ENCODE measurements at regions not wholly inside any gene's neighbourhood (a gene's known extent, or its start where the extent isn't known, plus 50 kb on each side); places are given as distances from the start of the nearest gene placed in this dataset.
A peak's percentile ranks its signal among the peaks of the same experiment; 100 is the strongest.

- peaks cover 4% of the 10 kb centered on the region for H3K27me3 Mint-ChIP-seq
- H3K9me3 Mint-ChIP-seq = no peaks in the 10 kb centered on the region
- POLR2A ChIA-PET = no interaction called here
- no peak overlapping the region for H3K4me3 Mint-ChIP-seq
- no peaks in the 10 kb centered on the region for H3K36me3 Mint-ChIP-seq (ENCODE audit: low read depth)
- no peaks in the 10 kb centered on the region for H3K4me1 Mint-ChIP-seq
- CTCF ChIA-PET = no interaction called here
- DNase-seq = no peak
- H3K27ac Mint-ChIP-seq = no peak overlapping the region
These were observed 141.4 kb upstream of the NMUR2 start for GRCh38 chr5:152546493-152546892.

- Mint-ChIP-seq H3K27ac (no peak overlapping the region), H3K36me3 (ENCODE audit: low read depth) (no peaks in the 10 kb centered on the region), H3K27me3 (peaks cover 4% of the 10 kb centered on the region), H3K4me1 (no peaks in the 10 kb centered on the region), H3K9me3 (no peaks in the 10 kb centered on the region), H3K4me3 (no peak overlapping the region)
- no peak for DNase-seq
- CTCF ChIA-PET = no interaction called here
- POLR2A ChIA-PET = no interaction called here
These were observed 142.1 kb upstream of the NMUR2 start for GRCh38 chr5:152547202-152547601.

DNA sequence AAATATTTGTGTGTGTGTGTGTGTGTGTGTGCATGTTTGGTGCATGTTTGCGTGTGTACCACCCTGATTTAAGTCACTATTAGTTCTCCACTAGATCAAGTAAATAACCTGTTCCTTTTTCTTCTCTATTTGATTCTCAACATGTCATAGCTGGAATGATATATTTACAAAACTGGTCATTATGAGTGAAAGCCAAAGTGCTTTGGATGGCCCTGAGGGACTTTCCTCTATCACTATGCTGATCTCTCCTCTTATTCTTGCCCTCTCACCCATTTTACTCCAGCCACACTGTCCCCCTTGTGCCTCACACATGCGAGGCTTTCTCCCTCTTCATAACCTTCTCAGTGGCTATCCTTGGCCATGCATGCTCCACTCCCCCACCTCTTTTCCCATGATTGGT, 144.6 kb upstream of the NMUR2 start:
- ChIA-PET CTCF (interaction anchor here (0.6 kb wide), 1 partner anchor 11 kb away, joined by 3 read pairs; no protein-coding TSS in a partner anchor), POLR2A (no interaction called here)
- no peaks in the 10 kb centered on the region for H3K9me3 Mint-ChIP-seq
- no peak overlapping the region for H3K27ac Mint-ChIP-seq
- H3K27me3 Mint-ChIP-seq = no peaks in the 10 kb centered on the region
- H3K4me1 Mint-ChIP-seq = no peaks in the 10 kb centered on the region
- no peak overlapping the region for H3K4me3 Mint-ChIP-seq
- no peak for DNase-seq
- no peaks in the 10 kb centered on the region for H3K36me3 Mint-ChIP-seq (ENCODE audit: low read depth)

- H3K36me3 Mint-ChIP-seq (ENCODE audit: low read depth) = no peaks in the 10 kb centered on the region
- ChIA-PET POLR2A (no interaction called here), CTCF (no interaction called here)
- H3K4me3 Mint-ChIP-seq = no peak overlapping the region
- no peaks in the 10 kb centered on the region for H3K27me3 Mint-ChIP-seq
- H3K9me3 Mint-ChIP-seq = no peaks in the 10 kb centered on the region
- H3K27ac Mint-ChIP-seq = no peak overlapping the region
- no peak for DNase-seq
- no peaks in the 10 kb centered on the region for H3K4me1 Mint-ChIP-seq
These were observed 146.0 kb upstream of the NMUR2 start for GRCh38 chr5:152551061-152551460.

DNA sequence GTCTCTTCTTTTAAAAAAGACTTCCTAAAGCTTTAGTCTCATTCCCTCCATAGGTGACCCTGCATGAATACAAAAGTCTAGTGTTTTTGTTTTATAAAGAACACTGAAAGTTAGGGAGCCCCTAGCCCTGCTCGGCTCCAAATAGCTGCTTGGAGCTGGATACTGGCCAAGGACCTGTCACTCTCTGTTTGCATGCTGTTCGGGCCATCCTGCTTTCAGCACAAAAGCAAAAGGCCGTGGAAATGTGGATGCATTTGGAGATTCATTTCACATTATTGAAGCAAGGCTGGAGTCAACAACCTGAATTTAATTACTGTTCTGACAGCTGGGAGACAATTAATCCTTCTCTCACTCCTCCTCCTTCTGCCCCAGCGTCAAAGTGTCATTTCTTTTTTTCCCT, 151.7 kb upstream of the NMUR2 start:
- no peak for DNase-seq
- H3K27me3 Mint-ChIP-seq = no peaks in the 10 kb centered on the region
- no peak overlapping the region for H3K4me3 Mint-ChIP-seq
- ChIA-PET CTCF (no interaction called here), POLR2A (no interaction called here)
- no peaks in the 10 kb centered on the region for H3K36me3 Mint-ChIP-seq (ENCODE audit: low read depth)
- H3K4me1 Mint-ChIP-seq = no peaks in the 10 kb centered on the region
- H3K9me3 Mint-ChIP-seq = no peaks in the 10 kb centered on the region
- no peak overlapping the region for H3K27ac Mint-ChIP-seq

- Mint-ChIP-seq H3K27me3 (no peaks in the 10 kb centered on the region), H3K36me3 (ENCODE audit: low read depth) (no peaks in the 10 kb centered on the region), H3K4me1 (no peaks in the 10 kb centered on the region), H3K4me3 (no peak overlapping the region), H3K9me3 (no peaks in the 10 kb centered on the region), H3K27ac (no peak overlapping the region)
- POLR2A ChIA-PET = no interaction called here
- CTCF ChIA-PET = interaction anchor here (0.8 to 1.6 kb wide), 6 partner anchors 10 to 1407 kb away, joined by 3 to 9 read pairs (median 3); no protein-coding TSS in a partner anchor
- peak; percentile 45 for DNase-seq
These were observed 155.5 kb upstream of the NMUR2 start for GRCh38 chr5:152560512-152561137.

DNA sequence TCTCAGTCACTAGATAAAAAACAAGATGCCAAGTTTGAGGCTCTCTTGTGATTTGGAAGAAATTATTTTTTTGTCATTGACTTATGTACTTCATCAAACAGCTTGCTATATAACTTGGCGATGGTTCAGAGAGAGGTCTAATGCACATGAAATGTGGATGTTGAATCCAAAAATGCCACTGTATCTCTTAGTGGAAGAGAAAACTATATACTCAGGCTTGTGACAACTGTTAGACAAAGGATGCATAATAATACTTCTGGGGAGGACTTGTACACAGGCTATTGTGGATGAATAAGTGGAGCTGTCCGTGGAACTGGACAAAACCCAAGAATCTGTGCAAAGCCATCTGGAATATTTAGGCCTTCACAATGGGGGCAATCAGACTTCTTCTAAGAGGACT, 162.9 kb upstream of the NMUR2 start:
- ChIA-PET CTCF (no interaction called here), POLR2A (no interaction called here)
- Mint-ChIP-seq H3K9me3 (peaks cover 2% of the 10 kb centered on the region), H3K36me3 (ENCODE audit: low read depth) (no peaks in the 10 kb centered on the region), H3K27ac (no peak overlapping the region), H3K27me3 (no peaks in the 10 kb centered on the region), H3K4me1 (no peaks in the 10 kb centered on the region), H3K4me3 (no peak overlapping the region)
- no peak for DNase-seq

DNA sequence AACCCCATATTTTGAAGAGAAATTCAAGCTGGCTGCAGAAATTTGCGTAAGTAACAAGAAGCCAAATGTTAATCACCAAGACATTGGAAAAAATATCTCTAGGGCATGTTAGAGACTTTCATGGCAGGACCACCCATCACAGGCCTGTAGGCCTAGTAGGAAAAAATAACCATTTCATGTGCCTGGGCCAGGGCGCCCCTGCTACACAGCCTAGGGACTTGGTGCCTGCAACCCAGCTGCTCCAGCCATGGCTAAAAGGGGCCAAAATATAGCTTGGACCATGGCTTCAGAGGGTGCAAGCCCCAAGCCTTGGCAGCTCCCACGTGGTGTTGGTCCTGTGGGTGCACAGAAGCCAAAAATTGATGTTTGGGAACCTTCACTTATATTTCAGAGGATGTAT, 167.7 kb upstream of the NMUR2 start:
- H3K27ac Mint-ChIP-seq = no peak overlapping the region
- H3K4me3 Mint-ChIP-seq = no peak overlapping the region
- CTCF ChIA-PET = no interaction called here

GRCh38 chr5:152584103-152584502, 179.0 kb upstream of the NMUR2 start:
- POLR2A ChIA-PET = no interaction called here

More for the DNA sequence above, 167.7 kb upstream of the NMUR2 start:
- Mint-ChIP-seq H3K27me3 (no peaks in the 10 kb centered on the region), H3K9me3 (peaks cover 2% of the 10 kb centered on the region), H3K4me1 (no peaks in the 10 kb centered on the region), H3K36me3 (ENCODE audit: low read depth) (no peaks in the 10 kb centered on the region)
- DNase-seq = no peak
- POLR2A ChIA-PET = no interaction called here

GRCh38 chr5:152592416-152592815, 187.3 kb upstream of the NMUR2 start:
- Mint-ChIP-seq H3K27me3 (no peaks in the 10 kb centered on the region), H3K9me3 (no peaks in the 10 kb centered on the region), H3K4me3 (no peak overlapping the region), H3K4me1 (no peaks in the 10 kb centered on the region), H3K27ac (no peak overlapping the region), H3K36me3 (ENCODE audit: low read depth) (no peaks in the 10 kb centered on the region)
- POLR2A ChIA-PET = no interaction called here
- CTCF ChIA-PET = no interaction called here
- DNase-seq = no peak

More at GRCh38 chr5:152584103-152584502, 179.0 kb upstream of the NMUR2 start:
- Mint-ChIP-seq H3K4me1 (no peaks in the 10 kb centered on the region), H3K4me3 (no peak overlapping the region), H3K9me3 (peaks cover 9% of the 10 kb centered on the region), H3K27ac (no peak overlapping the region), H3K36me3 (ENCODE audit: low read depth) (no peaks in the 10 kb centered on the region), H3K27me3 (peaks cover 1% of the 10 kb centered on the region)
- CTCF ChIA-PET = no interaction called here
- DNase-seq = no peak

- no peaks in the 10 kb centered on the region for H3K9me3 Mint-ChIP-seq
- no peaks in the 10 kb centered on the region for H3K36me3 Mint-ChIP-seq (ENCODE audit: low read depth)
- no peak overlapping the region for H3K4me3 Mint-ChIP-seq
- H3K4me1 Mint-ChIP-seq = no peaks in the 10 kb centered on the region
- no peak for DNase-seq
- POLR2A ChIA-PET = no interaction called here
- no peaks in the 10 kb centered on the region for H3K27me3 Mint-ChIP-seq
- CTCF ChIA-PET = no interaction called here
- H3K27ac Mint-ChIP-seq = no peak overlapping the region
These were observed 188.3 kb upstream of the NMUR2 start for GRCh38 chr5:152593388-152593787.

- POLR2A ChIA-PET = no interaction called here
- no peak overlapping the region for H3K4me3 Mint-ChIP-seq
- no peak overlapping the region for H3K27ac Mint-ChIP-seq
- no peaks in the 10 kb centered on the region for H3K27me3 Mint-ChIP-seq
- DNase-seq = no peak
- no peaks in the 10 kb centered on the region for H3K36me3 Mint-ChIP-seq (ENCODE audit: low read depth)
- no peaks in the 10 kb centered on the region for H3K4me1 Mint-ChIP-seq
- CTCF ChIA-PET = no interaction called here
- no peaks in the 10 kb centered on the region for H3K9me3 Mint-ChIP-seq
These were observed 190.3 kb upstream of the NMUR2 start for GRCh38 chr5:152595405-152595804.

DNA sequence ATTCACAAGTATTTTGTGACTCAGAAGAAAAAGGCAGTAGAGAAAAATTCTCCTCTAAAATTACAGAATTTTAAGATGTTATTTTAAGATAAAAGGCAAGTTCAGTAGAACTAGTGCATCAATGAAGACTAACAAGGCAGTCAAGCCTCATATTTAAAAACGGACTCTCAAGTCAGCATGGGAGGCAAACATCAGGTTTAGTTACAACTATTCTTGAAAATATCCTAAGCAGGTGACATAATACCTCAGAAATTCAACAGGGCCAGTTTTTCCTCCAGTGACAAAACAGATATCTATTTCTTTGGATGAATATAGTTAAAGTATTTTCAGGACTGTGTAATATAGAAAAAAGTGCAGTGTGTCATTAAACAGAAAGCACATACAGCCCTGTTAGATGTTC, 194.0 kb upstream of the NMUR2 start:
- no peaks in the 10 kb centered on the region for H3K9me3 Mint-ChIP-seq

GRCh38 chr5:152601806-152602732, 197.0 kb upstream of the NMUR2 start:
- no peak for DNase-seq
- ChIA-PET CTCF (interaction anchor here (1.1 kb wide), 1 partner anchor 42 kb away, joined by 3 read pairs; no protein-coding TSS in a partner anchor), POLR2A (no interaction called here)
- Mint-ChIP-seq H3K9me3 (no peaks in the 10 kb centered on the region), H3K36me3 (ENCODE audit: low read depth) (no peaks in the 10 kb centered on the region), H3K27ac (no peak overlapping the region), H3K4me1 (no peaks in the 10 kb centered on the region), H3K27me3 (no peaks in the 10 kb centered on the region), H3K4me3 (no peak overlapping the region)

More for the DNA sequence above, 194.0 kb upstream of the NMUR2 start:
- no peak overlapping the region for H3K27ac Mint-ChIP-seq
- H3K4me3 Mint-ChIP-seq = no peak overlapping the region
- POLR2A ChIA-PET = no interaction called here
- DNase-seq = no peak
- CTCF ChIA-PET = no interaction called here
- no peaks in the 10 kb centered on the region for H3K4me1 Mint-ChIP-seq
- no peaks in the 10 kb centered on the region for H3K27me3 Mint-ChIP-seq
- H3K36me3 Mint-ChIP-seq (ENCODE audit: low read depth) = no peaks in the 10 kb centered on the region

Data from activated CD4-positive, alpha-beta memory T cell treated with anti-CD3 and anti-CD28 coated beads, Interleukin-2, amount 10 ng/mL, durations not matched to agents 7 days and 5 days (primary cell).